Activated CD4-positive, alpha-beta T cell treated with anti-CD3 and anti-CD28 coated beads, Interleukin-2, amount 10 ng/mL, durations not matched to agents 24 days and 14 days (primary cell): ENCODE measurements at regions not wholly inside any gene's neighbourhood (a gene's known extent, or its start where the extent isn't known, plus 50 kb on each side); places are given as distances from the start of the nearest gene placed in this dataset.

Experiments
- DNase-seq: peaks from one replicate; pipeline ENCODE4 v3.0.0; 2022
- H3K27ac Mint-ChIP-seq: one replicate; pipeline ENCODE4 v1.8.0; 2022; ENCODE audit warnings: mild to moderate bottlenecking, mixed read lengths
- H3K27me3 Mint-ChIP-seq: one replicate; pipeline ENCODE4 v1.8.0; 2022; ENCODE audit warnings: mixed read lengths
- H3K36me3 Mint-ChIP-seq: one replicate; pipeline ENCODE4 v1.8.0; 2022; ENCODE audit warnings: low read depth, mild to moderate bottlenecking, mixed read lengths
- H3K4me1 Mint-ChIP-seq: one replicate; pipeline ENCODE4 v1.8.0; 2021; ENCODE audit warnings: mixed read lengths
- H3K4me3 Mint-ChIP-seq: one replicate; pipeline ENCODE4 v1.8.0; 2022; ENCODE audit warnings: mild to moderate bottlenecking, moderate library complexity, mixed read lengths
- H3K9me3 Mint-ChIP-seq: one replicate; pipeline ENCODE4 v1.8.0; 2021; ENCODE audit warnings: mixed read lengths
- intact Hi-C: fragments of 100-400 bp; cut with micrococcal nuclease; formaldehyde crosslinking; loops from one replicate; pipeline ENCODE4 v1.15.1; 2023

- Mint-ChIP-seq H3K4me1 (no peaks in the 10 kb centered on the region), H3K27ac (no peak overlapping the region)
Observed at GRCh38 chr18:52077251-52077983, 262.6 kb upstream of the DCC start.

DNA sequence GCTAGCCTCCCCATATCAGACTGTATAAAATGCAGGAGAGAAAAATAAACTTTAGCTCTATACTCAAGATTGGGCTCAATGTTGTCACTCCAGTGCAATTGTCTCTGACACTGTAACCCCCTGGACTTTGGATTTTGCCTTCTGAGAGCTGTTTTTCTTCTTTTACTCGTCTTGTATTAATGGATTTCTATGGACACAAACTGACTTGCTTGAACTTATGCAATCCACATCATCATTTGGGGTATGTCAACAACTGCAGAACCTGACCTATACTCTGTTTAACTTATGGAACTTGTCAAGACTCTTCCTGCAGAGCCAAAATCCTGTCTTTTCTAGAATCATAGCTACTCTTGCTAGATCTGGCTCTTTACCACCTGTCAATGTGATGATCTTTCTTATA, 257.8 kb upstream of the DCC start:
- Mint-ChIP-seq H3K27ac (no peak overlapping the region), H3K9me3 (no peaks in the 10 kb centered on the region), H3K4me3 (no peak overlapping the region), H3K27me3 (no peaks in the 10 kb centered on the region), H3K4me1 (no peaks in the 10 kb centered on the region), H3K36me3 (no peaks in the 10 kb centered on the region)
- intact Hi-C loops: no loop called here
- DNase-seq: no peak

More at GRCh38 chr18:52077251-52077983, 262.6 kb upstream of the DCC start:
- Mint-ChIP-seq H3K27me3 (no peaks in the 10 kb centered on the region), H3K9me3 (no peaks in the 10 kb centered on the region), H3K4me3 (no peak overlapping the region), H3K36me3 (no peaks in the 10 kb centered on the region)
- no peak for DNase-seq
- intact Hi-C loops: no loop called here

GRCh38 chr18:52087140-52087539, 252.9 kb upstream of the DCC start:
- Mint-ChIP-seq H3K4me1 (no peaks in the 10 kb centered on the region), H3K4me3 (no peak overlapping the region), H3K36me3 (no peaks in the 10 kb centered on the region), H3K27ac (no peak overlapping the region), H3K27me3 (no peaks in the 10 kb centered on the region), H3K9me3 (no peaks in the 10 kb centered on the region)
- no peak for DNase-seq
- intact Hi-C loops: no loop called here

- H3K27me3 Mint-ChIP-seq: no peaks in the 10 kb centered on the region
- DNase-seq: no peak
- no peaks in the 10 kb centered on the region for H3K4me1 Mint-ChIP-seq
- H3K36me3 Mint-ChIP-seq: no peaks in the 10 kb centered on the region
- intact Hi-C loops: no loop called here
- H3K4me3 Mint-ChIP-seq: no peak overlapping the region
- H3K9me3 Mint-ChIP-seq: no peaks in the 10 kb centered on the region
- H3K27ac Mint-ChIP-seq: no peak overlapping the region
Observed at GRCh38 chr18:52090005-52090404, 250.0 kb upstream of the DCC start.

DNA sequence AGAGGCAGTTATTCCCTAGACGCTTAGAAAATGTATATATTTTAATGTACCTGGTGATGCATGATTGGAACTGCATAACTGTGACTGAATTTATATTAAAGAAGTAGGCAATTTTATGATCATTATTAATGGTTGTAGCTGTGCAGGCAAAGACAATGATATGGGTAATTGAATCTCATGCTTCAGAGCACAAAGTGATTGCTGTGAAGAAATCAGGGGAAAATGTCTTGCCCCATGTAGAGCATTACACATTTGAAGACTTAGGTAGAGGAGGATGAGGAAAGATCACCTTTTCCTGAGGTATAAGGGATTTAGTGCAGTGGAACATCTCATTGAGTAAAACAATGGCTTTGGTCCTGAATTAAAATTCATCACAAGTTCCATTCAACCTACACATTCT, 246.8 kb upstream of the DCC start:
- H3K4me3 Mint-ChIP-seq: no peak overlapping the region
- intact Hi-C loops: no loop called here
- no peak overlapping the region for H3K27ac Mint-ChIP-seq
- H3K27me3 Mint-ChIP-seq: no peaks in the 10 kb centered on the region
- no peaks in the 10 kb centered on the region for H3K9me3 Mint-ChIP-seq
- no peaks in the 10 kb centered on the region for H3K4me1 Mint-ChIP-seq
- DNase-seq: no peak
- H3K36me3 Mint-ChIP-seq: no peaks in the 10 kb centered on the region

DNA sequence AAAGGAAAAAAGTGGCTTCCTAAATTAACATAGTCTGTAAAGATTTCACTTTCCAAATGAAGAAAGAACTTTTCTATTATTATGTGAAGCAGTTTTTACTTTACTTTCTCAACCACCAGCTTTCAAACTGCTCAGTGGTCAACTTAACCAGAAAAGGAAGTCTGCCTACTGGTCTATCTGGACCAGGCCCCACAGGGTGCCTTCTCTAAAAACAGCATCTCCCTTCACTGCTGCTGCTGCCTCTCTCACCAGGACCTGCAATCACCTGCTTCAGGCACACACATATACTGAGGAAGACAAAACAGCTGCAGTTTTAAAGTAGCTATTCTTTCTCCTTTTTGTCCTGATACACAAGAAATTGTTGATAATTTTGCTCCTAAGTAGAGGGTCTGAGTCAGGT, 221.3 kb upstream of the DCC start:
- Mint-ChIP-seq H3K4me1 (no peaks in the 10 kb centered on the region), H3K27ac (no peak overlapping the region), H3K36me3 (no peaks in the 10 kb centered on the region), H3K4me3 (no peak overlapping the region), H3K9me3 (no peaks in the 10 kb centered on the region), H3K27me3 (no peaks in the 10 kb centered on the region)
- intact Hi-C loops: no loop called here
- no peak for DNase-seq

- H3K9me3 Mint-ChIP-seq: peaks cover 4% of the 10 kb centered on the region
Observed at GRCh38 chr18:52130624-52131301, 209.2 kb upstream of the DCC start.

DNA sequence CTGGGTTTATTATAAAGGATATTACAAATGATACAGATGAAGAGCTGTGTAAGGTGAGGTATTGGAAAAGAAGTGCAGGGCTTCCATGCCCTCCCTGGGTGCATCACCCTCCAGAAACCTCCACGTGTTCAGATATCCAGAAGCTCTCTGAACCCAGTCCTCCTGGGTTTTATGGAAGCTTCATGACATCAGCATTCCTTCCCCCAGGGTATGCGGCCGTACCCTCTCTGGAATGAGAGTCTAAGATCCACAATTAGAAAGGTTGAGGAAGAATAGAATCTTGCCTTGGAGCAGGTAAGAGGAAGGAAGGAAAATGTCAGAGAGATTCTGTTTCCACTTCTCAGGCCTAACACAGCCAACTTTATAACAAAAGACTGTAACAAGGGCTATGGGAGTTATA, 208.2 kb upstream of the DCC start:
- intact Hi-C loops: no loop called here
- Mint-ChIP-seq H3K36me3 (no peaks in the 10 kb centered on the region), H3K4me3 (no peak overlapping the region), H3K4me1 (no peaks in the 10 kb centered on the region), H3K27ac (no peak overlapping the region), H3K9me3 (peaks cover 4% of the 10 kb centered on the region), H3K27me3 (no peaks in the 10 kb centered on the region)
- DNase-seq: no peak

More at GRCh38 chr18:52130624-52131301, 209.2 kb upstream of the DCC start:
- H3K36me3 Mint-ChIP-seq: no peaks in the 10 kb centered on the region
- no peaks in the 10 kb centered on the region for H3K4me1 Mint-ChIP-seq
- intact Hi-C loops: no loop called here
- no peak overlapping the region for H3K27ac Mint-ChIP-seq
- DNase-seq: no peak
- no peak overlapping the region for H3K4me3 Mint-ChIP-seq
- H3K27me3 Mint-ChIP-seq: no peaks in the 10 kb centered on the region

GRCh38 chr18:52136532-52136931, 203.5 kb upstream of the DCC start:
- Mint-ChIP-seq H3K27me3 (no peaks in the 10 kb centered on the region), H3K27ac (no peak overlapping the region), H3K4me3 (no peak overlapping the region), H3K9me3 (peaks cover 11% of the 10 kb centered on the region), H3K36me3 (no peaks in the 10 kb centered on the region), H3K4me1 (no peaks in the 10 kb centered on the region)
- intact Hi-C loops: no loop called here
- DNase-seq: no peak

DNA sequence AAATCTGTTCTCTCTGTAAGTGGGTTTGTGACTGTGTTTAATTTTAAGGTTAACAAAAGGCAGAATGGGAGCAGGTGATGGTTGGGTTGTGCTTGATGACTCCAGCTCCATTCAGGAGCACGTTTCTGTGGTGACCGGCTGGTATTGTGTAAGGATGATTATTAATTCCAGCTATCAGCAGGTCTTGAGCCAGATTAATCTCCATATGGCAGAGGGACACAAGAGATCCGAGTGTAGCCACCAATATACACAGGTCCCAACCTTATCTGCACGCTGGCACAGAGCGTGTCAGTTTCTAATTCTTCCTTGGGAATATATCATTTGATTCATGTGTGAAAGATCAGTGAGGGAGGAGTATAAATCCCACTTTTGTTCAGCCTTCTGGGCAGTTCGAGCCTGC, 199.0 kb upstream of the DCC start:
- DNase-seq: no peak
- H3K27ac Mint-ChIP-seq: no peak overlapping the region
- peaks cover 11% of the 10 kb centered on the region for H3K9me3 Mint-ChIP-seq
- no peaks in the 10 kb centered on the region for H3K36me3 Mint-ChIP-seq
- H3K4me3 Mint-ChIP-seq: no peak overlapping the region
- intact Hi-C loops: no loop called here
- no peaks in the 10 kb centered on the region for H3K27me3 Mint-ChIP-seq
- no peaks in the 10 kb centered on the region for H3K4me1 Mint-ChIP-seq

DNA sequence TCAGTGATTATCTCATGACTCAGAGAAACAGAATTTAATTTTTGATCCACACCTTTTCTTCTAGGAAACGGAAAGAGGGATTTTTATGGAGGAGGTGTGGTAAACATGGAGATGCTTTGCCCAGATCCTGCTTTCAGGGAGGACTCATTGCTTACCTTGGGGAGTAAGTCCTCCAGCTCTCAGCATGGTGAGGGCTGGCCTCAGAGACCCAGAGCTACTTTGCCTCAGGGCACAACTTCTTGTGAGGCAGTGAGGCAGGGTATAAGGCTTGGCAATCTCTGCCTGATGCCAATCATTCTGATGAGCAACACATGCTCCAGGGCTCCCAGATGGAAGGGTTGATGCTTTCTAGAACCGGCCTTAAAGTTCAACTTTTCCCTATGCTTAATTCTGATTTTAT, 189.9 kb upstream of the DCC start:
- DNase-seq: no peak
- Mint-ChIP-seq H3K4me1 (no peaks in the 10 kb centered on the region), H3K36me3 (no peaks in the 10 kb centered on the region), H3K27ac (no peak overlapping the region), H3K27me3 (no peaks in the 10 kb centered on the region), H3K4me3 (no peak overlapping the region), H3K9me3 (peaks cover 3% of the 10 kb centered on the region)
- intact Hi-C loops: no loop called here

- no peak for DNase-seq
- no peaks in the 10 kb centered on the region for H3K27me3 Mint-ChIP-seq
- H3K9me3 Mint-ChIP-seq: peaks cover 3% of the 10 kb centered on the region
- H3K4me1 Mint-ChIP-seq: no peaks in the 10 kb centered on the region
- H3K27ac Mint-ChIP-seq: no peak overlapping the region
- no peaks in the 10 kb centered on the region for H3K36me3 Mint-ChIP-seq
- H3K4me3 Mint-ChIP-seq: no peak overlapping the region
- intact Hi-C loops: no loop called here
Observed at GRCh38 chr18:52152036-52152435, 188.0 kb upstream of the DCC start.

DNA sequence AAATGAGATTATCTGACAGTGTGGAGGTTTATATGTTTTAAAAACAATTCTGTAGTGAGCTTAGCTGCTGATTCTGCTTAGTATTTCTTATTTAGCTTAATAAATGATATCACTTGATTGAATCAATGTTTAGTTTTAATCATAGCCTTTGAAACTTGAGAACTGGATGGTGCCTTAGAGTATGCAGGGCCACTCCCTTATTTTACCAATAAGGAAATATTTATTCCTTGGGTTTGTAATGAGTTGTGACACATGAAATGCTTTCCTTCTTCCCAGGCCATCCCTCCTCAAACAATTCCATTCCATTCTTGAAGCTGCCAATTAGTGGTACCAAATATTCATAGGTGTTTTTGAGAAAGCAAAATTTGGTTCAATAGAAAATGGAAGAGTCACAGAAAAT, 183.8 kb upstream of the DCC start:
- Mint-ChIP-seq H3K36me3 (no peaks in the 10 kb centered on the region), H3K27me3 (no peaks in the 10 kb centered on the region), H3K4me1 (no peaks in the 10 kb centered on the region), H3K9me3 (no peaks in the 10 kb centered on the region), H3K27ac (no peak overlapping the region), H3K4me3 (no peak overlapping the region)
- no peak for DNase-seq
- intact Hi-C loops: no loop called here

- DNase-seq: no peak
- H3K36me3 Mint-ChIP-seq: no peaks in the 10 kb centered on the region
- no peak overlapping the region for H3K27ac Mint-ChIP-seq
- no peaks in the 10 kb centered on the region for H3K4me1 Mint-ChIP-seq
- no peaks in the 10 kb centered on the region for H3K9me3 Mint-ChIP-seq
- intact Hi-C loops: no loop called here
- H3K4me3 Mint-ChIP-seq: no peak overlapping the region
- H3K27me3 Mint-ChIP-seq: no peaks in the 10 kb centered on the region
Observed at GRCh38 chr18:52160636-52161035, 179.4 kb upstream of the DCC start.

DNA sequence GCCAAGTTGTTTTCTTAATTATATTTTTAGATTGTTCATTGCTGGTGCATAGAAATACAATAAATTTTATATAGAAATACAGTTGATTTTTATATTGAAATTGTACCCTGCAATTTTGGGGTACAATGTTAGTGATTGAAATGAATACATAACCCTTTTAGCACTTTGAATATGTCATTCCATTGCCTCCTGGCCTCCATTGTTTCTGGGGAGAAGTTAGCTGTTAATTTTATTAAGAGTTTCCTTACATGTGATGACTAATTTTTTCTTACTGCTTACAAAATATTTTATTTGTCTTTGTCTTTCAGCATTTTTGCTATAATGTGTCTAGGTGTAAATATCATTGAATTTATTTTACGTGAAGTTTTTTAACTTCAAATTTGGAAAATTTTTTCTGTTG, 176.5 kb upstream of the DCC start:
- Mint-ChIP-seq H3K27me3 (no peaks in the 10 kb centered on the region), H3K4me3 (no peak overlapping the region), H3K4me1 (no peaks in the 10 kb centered on the region), H3K27ac (no peak overlapping the region), H3K9me3 (no peaks in the 10 kb centered on the region), H3K36me3 (no peaks in the 10 kb centered on the region)
- DNase-seq: no peak
- intact Hi-C loops: no loop called here
